ENCODE measurements at regions not wholly inside any gene's neighbourhood (a gene's known extent, or its start where the extent isn't known, plus 50 kb on each side); places are given as distances from the start of the nearest gene placed in this dataset.

DNA sequence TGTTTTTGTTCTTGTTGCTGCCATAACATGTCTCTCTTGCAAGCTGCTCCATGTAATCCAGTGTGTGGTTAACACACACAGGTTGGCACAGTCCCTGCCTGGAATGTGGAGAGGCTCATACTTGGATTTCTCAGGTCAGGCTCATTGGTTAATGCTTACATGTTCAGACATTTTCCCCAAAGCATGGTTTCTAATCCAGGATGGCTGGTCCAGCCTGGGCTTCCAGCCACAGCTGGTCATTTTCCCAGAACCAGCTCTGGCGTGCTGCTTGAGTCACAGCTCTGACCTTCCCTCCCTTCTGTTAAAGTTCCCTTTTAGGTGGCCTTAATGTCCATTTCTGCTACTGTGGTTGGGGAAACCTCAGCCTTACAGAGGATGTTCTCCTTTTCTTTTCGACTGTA, 294.3 kb downstream of the TAF11L14 start:
- peak; percentile 9 for DNase-seq (ENCODE audit: low spot score)
- Histone ChIP-seq H3K36me3 (no peaks in the 10 kb centered on the region), H3K4me1 (ENCODE audit: control insufficient read depth in 1 of 2, low read depth in 2 of 2) (peaks cover 7 to 17% of the 10 kb centered on the region in 2 donors), H3K27ac (peak overlapping the region; percentile 50), H3K4me3 (no peak overlapping the region), H3K27me3 (replicated peaks; ENCODE audit: insufficient read depth) (no peaks in the 10 kb centered on the region), H3K9me3 (peaks cover 3% of the 10 kb centered on the region)
- peak; percentile 65 for ATAC-seq (ENCODE audit: insufficient number of reproducible peaks, low FRiP score, low read depth)
- TF ChIP-seq CTCF (IDR thresholded peaks at IDR 0.05): no peak

- H3K4me3 ChIP-seq: no peak overlapping the region
- ATAC-seq (ENCODE audit: insufficient number of reproducible peaks, low FRiP score, low read depth) (no peak), DNase-seq (ENCODE audit: low spot score) (no peak)
- H3K27me3 ChIP-seq (replicated peaks; ENCODE audit: insufficient read depth): no peaks in the 10 kb centered on the region
- peaks cover 7 to 17% of the 10 kb centered on the region in 2 donors for H3K4me1 ChIP-seq (ENCODE audit: control insufficient read depth in 1 of 2, low read depth in 2 of 2)
- peaks cover 3% of the 10 kb centered on the region for H3K9me3 ChIP-seq
- no peak for TF ChIP-seq CTCF (IDR thresholded peaks at IDR 0.05)
- no peaks in the 10 kb centered on the region for H3K36me3 ChIP-seq
- peak overlapping the region; percentile 50 for H3K27ac ChIP-seq
Measured at GRCh38 chr5:17929171-17929570, 294.9 kb downstream of the TAF11L14 start.

GRCh38 chr5:17930346-17930745, 296.1 kb downstream of the TAF11L14 start:
- peaks cover 7 to 17% of the 10 kb centered on the region in 2 donors for H3K4me1 ChIP-seq (ENCODE audit: control insufficient read depth in 1 of 2, low read depth in 2 of 2)
- TF ChIP-seq CTCF (IDR thresholded peaks at IDR 0.05): no peak
- ATAC-seq (ENCODE audit: insufficient number of reproducible peaks, low FRiP score, low read depth): no peak
- H3K27me3 ChIP-seq (replicated peaks; ENCODE audit: insufficient read depth): no peaks in the 10 kb centered on the region
- no peak overlapping the region for H3K4me3 ChIP-seq
- H3K36me3 ChIP-seq: no peaks in the 10 kb centered on the region
- no peak overlapping the region for H3K27ac ChIP-seq
- H3K9me3 ChIP-seq: peaks cover 8% of the 10 kb centered on the region
- DNase-seq (ENCODE audit: low spot score): no peak

GRCh38 chr5:17944046-17944445, 309.8 kb downstream of the TAF11L14 start:
- H3K9me3 ChIP-seq: no peaks in the 10 kb centered on the region
- H3K4me1 ChIP-seq (ENCODE audit: control insufficient read depth in 1 of 2, low read depth in 2 of 2): no peaks in the 10 kb centered on the region
- H3K27me3 ChIP-seq (replicated peaks; ENCODE audit: insufficient read depth): no peaks in the 10 kb centered on the region
- no peak for TF ChIP-seq CTCF (IDR thresholded peaks at IDR 0.05)
- DNase-seq (ENCODE audit: low spot score): no peak
- no peak overlapping the region for H3K4me3 ChIP-seq
- no peak overlapping the region for H3K27ac ChIP-seq
- ATAC-seq (ENCODE audit: insufficient number of reproducible peaks, low FRiP score, low read depth): no peak
- H3K36me3 ChIP-seq: no peaks in the 10 kb centered on the region

DNA sequence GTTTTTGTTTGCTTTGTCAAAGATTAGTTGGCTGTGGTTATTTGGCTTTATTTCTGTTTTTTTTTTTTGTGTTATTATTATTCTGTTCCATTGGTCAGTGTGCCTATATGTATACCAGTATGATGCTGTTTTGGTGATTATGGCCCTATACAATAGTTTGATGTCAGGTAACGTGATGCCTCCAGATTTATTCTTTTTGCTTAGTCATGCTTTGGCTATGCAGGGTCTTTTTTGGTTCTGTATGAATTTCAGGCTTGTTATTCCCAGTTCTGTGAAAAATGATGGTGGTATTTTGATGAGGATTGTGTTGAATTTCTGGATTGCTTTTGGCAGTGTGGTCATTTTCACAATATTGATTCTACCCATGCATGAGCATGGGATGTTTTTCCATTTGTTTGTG, 312.8 kb downstream of the TAF11L14 start:
- no peak overlapping the region for H3K4me3 ChIP-seq
- H3K27ac ChIP-seq: no peak overlapping the region
- H3K36me3 ChIP-seq: no peaks in the 10 kb centered on the region
- H3K9me3 ChIP-seq: no peaks in the 10 kb centered on the region
- ATAC-seq (ENCODE audit: insufficient number of reproducible peaks, low FRiP score, low read depth) (no peak), DNase-seq (ENCODE audit: low spot score) (no peak)
- TF ChIP-seq CTCF (IDR thresholded peaks at IDR 0.05): no peak
- no peaks in the 10 kb centered on the region for H3K4me1 ChIP-seq (ENCODE audit: control insufficient read depth in 1 of 2, low read depth in 2 of 2)
- no peaks in the 10 kb centered on the region for H3K27me3 ChIP-seq (replicated peaks; ENCODE audit: insufficient read depth)
